ENCODE measurements at regions not wholly inside any gene's neighbourhood (a gene's known extent, or its start where the extent isn't known, plus 50 kb on each side); places are given as distances from the start of the nearest gene placed in this dataset.

DNA sequence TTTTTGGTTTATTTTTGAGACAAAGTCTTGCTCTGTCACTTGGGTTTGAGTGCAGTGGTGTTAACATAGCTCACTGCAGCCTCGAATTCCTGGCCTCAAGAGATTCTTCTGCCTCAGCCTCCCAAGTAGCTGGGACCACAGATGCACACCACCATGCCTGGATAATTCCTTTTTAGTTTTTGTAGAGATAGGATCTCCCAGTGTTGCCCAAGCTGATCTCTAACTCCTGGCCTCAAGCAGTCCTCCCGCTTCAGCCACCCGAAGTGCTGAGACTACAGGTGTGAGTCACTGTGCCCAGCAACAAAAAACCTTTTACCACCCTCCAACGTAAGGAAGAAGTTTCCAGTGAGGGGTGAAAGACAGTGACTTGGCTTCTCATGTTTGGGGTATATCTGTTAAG lies 81.1 kb upstream of the TSHZ3 start:
- H2BK5ac ChIP-seq (ENCODE audit: low read depth, low read length, poor library complexity, severe bottlenecking): no peak overlapping the region
- no peak overlapping the region for H2AFZ ChIP-seq (replicated peaks; ENCODE audit: low read length, poor library complexity)
- H4K91ac ChIP-seq (ENCODE audit: insufficient read depth, low read depth, low read length): no peak overlapping the region
- WGBS, 2 experiments (ENCODE audit: extremely low coverage in 2 of 2, insufficient read length in 1 of 2): no CpG with 5 or more reads among the region's 4 CpGs
- H4K20me1 ChIP-seq (ENCODE audit: insufficient read depth, low read length): no peaks in the 10 kb centered on the region
- H3K56ac ChIP-seq (ENCODE audit: extremely low read depth, insufficient read depth, low read length): no peak overlapping the region
- no peak overlapping the region for H3K9ac ChIP-seq (ENCODE audit: low read depth, low read length)
- ChIA-PET POLR2A (ENCODE audit: unreplicated experiment) (no interaction called here), CTCF (no interaction called here)
- no peak overlapping the region for H2AK9ac ChIP-seq (replicated peaks; ENCODE audit: low read depth, low read length, poor library complexity)
- in situ Hi-C loops (cut with MboI; ENCODE audit: low sequenced_read_pairs) (no loop called here), intact Hi-C loops (cut with micrococcal nuclease) (no loop called here), dilution Hi-C loops (cut with HindIII; ENCODE audit: low sequenced_read_pairs, unreplicated experiment) (no loop called here)
- H4K5ac ChIP-seq (ENCODE audit: low read depth, low read length): no peak overlapping the region
- peaks cover 2% of the 10 kb centered on the region; the same call in 1 of the 2 replicates for H3K27me3 ChIP-seq (ENCODE audit: control insufficient read depth, insufficient read depth, low read length)
- ATAC-seq (ENCODE audit: low read depth) (no peak), DNase-seq (no peak)
- no peak overlapping the region for H3K4me2 ChIP-seq (ENCODE audit: low read depth, low read length)
- no peak for TF ChIP-seq MAFK (IDR thresholded peaks at IDR 0.05; ENCODE audit: low read depth, low read length)
- no peak for TF ChIP-seq CHD1 (IDR thresholded peaks at IDR 0.05; ENCODE audit: low read depth, low read length)
- no peak for TF ChIP-seq SMC3 (IDR thresholded peaks at IDR 0.05; ENCODE audit: low read depth, low read length)
- no peak for TF ChIP-seq NFE2L2 (IDR thresholded peaks at IDR 0.05; ENCODE audit: low read depth, low read length)
- TF ChIP-seq, protein P1, sequence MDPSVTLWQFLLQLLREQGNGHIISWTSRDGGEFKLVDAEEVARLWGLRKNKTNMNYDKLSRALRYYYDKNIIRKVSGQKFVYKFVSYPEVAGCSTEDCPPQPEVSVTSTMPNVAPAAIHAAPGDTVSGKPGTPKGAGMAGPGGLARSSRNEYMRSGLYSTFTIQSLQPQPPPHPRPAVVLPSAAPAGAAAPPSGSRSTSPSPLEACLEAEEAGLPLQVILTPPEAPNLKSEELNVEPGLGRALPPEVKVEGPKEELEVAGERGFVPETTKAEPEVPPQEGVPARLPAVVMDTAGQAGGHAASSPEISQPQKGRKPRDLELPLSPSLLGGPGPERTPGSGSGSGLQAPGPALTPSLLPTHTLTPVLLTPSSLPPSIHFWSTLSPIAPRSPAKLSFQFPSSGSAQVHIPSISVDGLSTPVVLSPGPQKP (IDR thresholded peaks at IDR 0.05; ENCODE audit: borderline replicate concordance, low read depth, low read length): no peak
- TF ChIP-seq RFX5 (IDR thresholded peaks at IDR 0.05; ENCODE audit: low read depth, low read length): no peak
- no peak for TF ChIP-seq RAD21 (IDR thresholded peaks at IDR 0.05; ENCODE audit: low read length)
- TF ChIP-seq FOS (IDR thresholded peaks at IDR 0.05; ENCODE audit: low read depth, low read length): no peak
- no peak for TF ChIP-seq RCOR1 (IDR thresholded peaks at IDR 0.05; ENCODE audit: insufficient replicate concordance, low read length)
- TF ChIP-seq POLR2A (IDR thresholded peaks at IDR 0.05; ENCODE audit: low read depth, low read length): no peak
- no peak for TF ChIP-seq BHLHE40 (IDR thresholded peaks at IDR 0.05; ENCODE audit: low read depth, low read length)
- TF ChIP-seq, protein P2, sequence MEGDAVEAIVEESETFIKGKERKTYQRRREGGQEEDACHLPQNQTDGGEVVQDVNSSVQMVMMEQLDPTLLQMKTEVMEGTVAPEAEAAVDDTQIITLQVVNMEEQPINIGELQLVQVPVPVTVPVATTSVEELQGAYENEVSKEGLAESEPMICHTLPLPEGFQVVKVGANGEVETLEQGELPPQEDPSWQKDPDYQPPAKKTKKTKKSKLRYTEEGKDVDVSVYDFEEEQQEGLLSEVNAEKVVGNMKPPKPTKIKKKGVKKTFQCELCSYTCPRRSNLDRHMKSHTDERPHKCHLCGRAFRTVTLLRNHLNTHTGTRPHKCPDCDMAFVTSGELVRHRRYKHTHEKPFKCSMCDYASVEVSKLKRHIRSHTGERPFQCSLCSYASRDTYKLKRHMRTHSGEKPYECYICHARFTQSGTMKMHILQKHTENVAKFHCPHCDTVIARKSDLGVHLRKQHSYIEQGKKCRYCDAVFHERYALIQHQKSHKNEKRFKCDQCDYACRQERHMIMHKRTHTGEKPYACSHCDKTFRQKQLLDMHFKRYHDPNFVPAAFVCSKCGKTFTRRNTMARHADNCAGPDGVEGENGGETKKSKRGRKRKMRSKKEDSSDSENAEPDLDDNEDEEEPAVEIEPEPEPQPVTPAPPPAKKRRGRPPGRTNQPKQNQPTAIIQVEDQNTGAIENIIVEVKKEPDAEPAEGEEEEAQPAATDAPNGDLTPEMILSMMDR (conservative IDR thresholded peaks at IDR 0.05; ENCODE audit: low read depth, low read length): no peak
- H3K4me3 ChIP-seq (ENCODE audit: insufficient read depth, low read depth, low read length): no peak overlapping the region
- H3K14ac ChIP-seq (replicated peaks; ENCODE audit: low read depth, low read length): no peak overlapping the region
- H2BK20ac ChIP-seq (ENCODE audit: low read depth, low read length): no peak overlapping the region
- peaks cover 7% of the 10 kb centered on the region; the same call in 1 of the 2 replicates for H3K4me1 ChIP-seq (ENCODE audit: control insufficient read depth, insufficient read depth, low read length)
- no peaks in the 10 kb centered on the region for H3K9me1 ChIP-seq (ENCODE audit: insufficient read depth, low read length)
- no peaks in the 10 kb centered on the region for H3K79me1 ChIP-seq (ENCODE audit: low read depth in 1 of 2, low read length in 2 of 2)
- H3K36me3 ChIP-seq (ENCODE audit: control insufficient read depth, insufficient read depth, low read length): no peaks in the 10 kb centered on the region
- H3K9me3 ChIP-seq (ENCODE audit: control insufficient read depth, insufficient read depth, low read length): 0 out of 2 replicates have a peak, but pooled peaks cover 2% of the 10 kb centered on the region
- no TSS peak for BruUV-seq (replicated peaks)
- no peak overlapping the region for H2BK15ac ChIP-seq (ENCODE audit: low read depth, low read length)
- no peak overlapping the region for H2AK5ac ChIP-seq (ENCODE audit: low read depth, low read length)
- no peak overlapping the region for H4K8ac ChIP-seq (ENCODE audit: low read depth in 2 of 2, low read length in 2 of 2)
- no peak overlapping the region for H3K27ac ChIP-seq (ENCODE audit: insufficient read depth, low read length)
- no peak overlapping the region for H3K18ac ChIP-seq (ENCODE audit: low read depth, low read length)
- no peak overlapping the region for H3K4ac ChIP-seq (ENCODE audit: low read depth, low read length)
- no peak overlapping the region for H3K23ac ChIP-seq (ENCODE audit: low read depth, low read length)
- no peak overlapping the region for H2BK120ac ChIP-seq (ENCODE audit: low read depth, low read length)

All from IMR-90 (cell line).